ENCODE measurements at regions not wholly inside any gene's neighbourhood (a gene's known extent, or its start where the extent isn't known, plus 50 kb on each side); places are given as distances from the start of the nearest gene placed in this dataset.

DNA sequence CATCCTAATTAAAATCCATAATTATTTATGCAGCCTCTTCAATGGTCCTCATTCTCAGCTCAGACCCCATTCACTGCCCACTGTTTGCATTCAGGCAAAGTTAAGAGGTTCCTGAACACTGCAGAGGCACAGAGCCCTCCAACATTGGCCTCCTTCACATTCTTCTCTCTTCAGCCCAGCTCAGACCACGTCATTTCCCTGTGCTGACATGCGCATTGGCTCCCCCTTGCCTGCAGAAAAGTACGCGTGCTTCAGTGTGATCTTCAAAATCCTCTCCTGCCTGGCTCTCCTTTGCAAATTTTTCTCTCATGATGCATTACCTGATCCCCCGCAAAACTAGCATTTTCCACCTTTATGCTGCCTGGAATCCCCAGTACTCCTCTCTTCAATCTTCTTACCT lies 552.3 kb downstream of the NTRK3 start:
- TF ChIP-seq, protein P1, sequence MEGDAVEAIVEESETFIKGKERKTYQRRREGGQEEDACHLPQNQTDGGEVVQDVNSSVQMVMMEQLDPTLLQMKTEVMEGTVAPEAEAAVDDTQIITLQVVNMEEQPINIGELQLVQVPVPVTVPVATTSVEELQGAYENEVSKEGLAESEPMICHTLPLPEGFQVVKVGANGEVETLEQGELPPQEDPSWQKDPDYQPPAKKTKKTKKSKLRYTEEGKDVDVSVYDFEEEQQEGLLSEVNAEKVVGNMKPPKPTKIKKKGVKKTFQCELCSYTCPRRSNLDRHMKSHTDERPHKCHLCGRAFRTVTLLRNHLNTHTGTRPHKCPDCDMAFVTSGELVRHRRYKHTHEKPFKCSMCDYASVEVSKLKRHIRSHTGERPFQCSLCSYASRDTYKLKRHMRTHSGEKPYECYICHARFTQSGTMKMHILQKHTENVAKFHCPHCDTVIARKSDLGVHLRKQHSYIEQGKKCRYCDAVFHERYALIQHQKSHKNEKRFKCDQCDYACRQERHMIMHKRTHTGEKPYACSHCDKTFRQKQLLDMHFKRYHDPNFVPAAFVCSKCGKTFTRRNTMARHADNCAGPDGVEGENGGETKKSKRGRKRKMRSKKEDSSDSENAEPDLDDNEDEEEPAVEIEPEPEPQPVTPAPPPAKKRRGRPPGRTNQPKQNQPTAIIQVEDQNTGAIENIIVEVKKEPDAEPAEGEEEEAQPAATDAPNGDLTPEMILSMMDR (IDR thresholded peaks at IDR 0.05): no peak
- no peak for TF ChIP-seq ZFX (IDR thresholded peaks at IDR 0.05; ENCODE audit: borderline replicate concordance)

Data from 22Rv1 (cell line).